Coronary artery (tissue), 2 donors: ENCODE measurements at regions not wholly inside any gene's neighbourhood (a gene's known extent, or its start where the extent isn't known, plus 50 kb on each side); places are given as distances from the start of the nearest gene placed in this dataset.

ENCODE experiments used
- DNase-seq: peaks from one replicate; pipeline ENCODE4 v3.0.0-alpha.2; 2017; ENCODE audit warnings: low spot score
- H3K27ac ChIP-seq, 2 donors: fragments of 200-600 bp; sonication (generic); one replicate each; pipeline ENCODE4 v1.5.1; 2016 to 2019
- H3K4me3 ChIP-seq: fragments of 200-600 bp; sonication (generic); 2 replicates; pipeline ENCODE4 v1.5.1; 2016; ENCODE audit warnings: mild to moderate bottlenecking, moderate library complexity
- CTCF ChIP-seq: fragments of 200-600 bp; sonication (generic); IDR thresholded peaks from one replicate; pipeline ENCODE4 v1.5.1; 2019; ENCODE audit warnings: antibody characterized with exemption

- DNase-seq, result no peak
- no peak overlapping the region for H3K4me3 ChIP-seq
These were observed 534.9 kb upstream of the GRAMD2B start for GRCh38 chr5:125888358-125888757.

GRCh38 chr5:125890511-125890931, 532.7 kb upstream of the GRAMD2B start:
- no peak for DNase-seq
- H3K4me3 ChIP-seq, result no peak overlapping the region
- no peak for TF ChIP-seq CTCF
- H3K27ac ChIP-seq, result no peak overlapping the region

More at GRCh38 chr5:125888358-125888757, 534.9 kb upstream of the GRAMD2B start:
- no peak for TF ChIP-seq CTCF
- H3K27ac ChIP-seq, result no peak overlapping the region

GRCh38 chr5:125891061-125891725, 532.0 kb upstream of the GRAMD2B start:
- no peak for DNase-seq
- Histone ChIP-seq H3K4me3 (no peak overlapping the region), H3K27ac (no peak overlapping the region)
- TF ChIP-seq CTCF, result no peak

GRCh38 chr5:125894383-125894782, 528.8 kb upstream of the GRAMD2B start:
- no peak for DNase-seq
- TF ChIP-seq CTCF, result no peak
- H3K4me3 ChIP-seq, result no peak overlapping the region
- no peak overlapping the region for H3K27ac ChIP-seq

GRCh38 chr5:125896368-125896767, 526.8 kb upstream of the GRAMD2B start:
- DNase-seq, result no peak
- TF ChIP-seq CTCF, result no peak
- Histone ChIP-seq H3K27ac (no peak overlapping the region), H3K4me3 (no peak overlapping the region)

GRCh38 chr5:125897089-125897488, 526.1 kb upstream of the GRAMD2B start:
- DNase-seq, result no peak
- H3K27ac ChIP-seq, result no peak overlapping the region
- H3K4me3 ChIP-seq, result no peak overlapping the region
- no peak for TF ChIP-seq CTCF

- Histone ChIP-seq H3K27ac (no peak overlapping the region), H3K4me3 (no peak overlapping the region)
- no peak for DNase-seq
- TF ChIP-seq CTCF, result no peak
These were observed 524.3 kb upstream of the GRAMD2B start for GRCh38 chr5:125898851-125899405.
